Amniotic epithelial cell (primary cell): ENCODE measurements at regions not wholly inside any gene's neighbourhood (a gene's known extent, or its start where the extent isn't known, plus 50 kb on each side); places are given as distances from the start of the nearest gene placed in this dataset.
"Not testable (repeated sequence)": the region's sequence is repeated elsewhere in the genome, so short reads cannot be mapped to it uniquely, and the experiment has no call there.

Experiments
- DNase-seq: peaks from one replicate; pipeline ENCODE4 v3.0.0-alpha.2; 2010; ENCODE audit warnings: low read depth

DNA sequence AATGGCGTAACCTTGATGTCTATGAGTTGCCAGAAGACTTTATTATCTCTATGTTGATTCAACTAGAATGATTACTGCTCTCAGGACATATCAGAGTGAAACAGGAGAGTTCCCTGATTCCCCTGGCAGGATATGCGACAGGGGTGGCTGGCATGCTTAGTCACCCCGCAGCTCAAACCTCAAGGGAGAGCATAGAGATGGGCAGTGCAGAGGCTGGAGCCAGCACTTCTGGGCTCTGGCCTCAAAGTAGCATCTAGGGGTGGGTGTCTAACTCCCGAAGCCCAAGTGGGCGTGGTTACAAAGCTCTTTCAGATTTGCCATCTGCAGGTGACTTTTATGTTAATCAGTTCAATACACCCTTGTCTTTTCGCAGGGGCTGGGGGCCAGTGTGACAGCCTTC is 391.6 kb downstream of the ADCYAP1 start:
- no peak for DNase-seq

DNA sequence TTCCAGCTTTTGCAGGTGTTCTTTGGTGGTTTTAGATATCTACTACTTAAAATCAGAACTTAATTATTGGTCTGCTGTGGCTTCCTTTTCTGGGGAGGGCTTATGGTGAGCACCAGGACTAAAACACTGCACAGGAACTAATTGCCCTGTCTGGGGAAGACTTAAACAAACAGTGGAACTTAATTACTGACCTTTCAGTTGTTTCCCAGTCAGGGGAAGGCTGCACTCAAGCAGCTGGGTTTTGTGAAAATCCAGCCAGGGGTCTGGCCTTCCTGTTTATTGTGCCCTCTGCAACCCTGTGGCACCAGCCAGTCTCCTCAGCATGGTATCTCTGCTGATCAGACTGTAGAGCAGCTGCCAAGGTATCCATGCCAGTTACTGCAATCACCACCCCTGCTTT is 398.2 kb downstream of the ADCYAP1 start:
- DNase-seq = no peak

DNA sequence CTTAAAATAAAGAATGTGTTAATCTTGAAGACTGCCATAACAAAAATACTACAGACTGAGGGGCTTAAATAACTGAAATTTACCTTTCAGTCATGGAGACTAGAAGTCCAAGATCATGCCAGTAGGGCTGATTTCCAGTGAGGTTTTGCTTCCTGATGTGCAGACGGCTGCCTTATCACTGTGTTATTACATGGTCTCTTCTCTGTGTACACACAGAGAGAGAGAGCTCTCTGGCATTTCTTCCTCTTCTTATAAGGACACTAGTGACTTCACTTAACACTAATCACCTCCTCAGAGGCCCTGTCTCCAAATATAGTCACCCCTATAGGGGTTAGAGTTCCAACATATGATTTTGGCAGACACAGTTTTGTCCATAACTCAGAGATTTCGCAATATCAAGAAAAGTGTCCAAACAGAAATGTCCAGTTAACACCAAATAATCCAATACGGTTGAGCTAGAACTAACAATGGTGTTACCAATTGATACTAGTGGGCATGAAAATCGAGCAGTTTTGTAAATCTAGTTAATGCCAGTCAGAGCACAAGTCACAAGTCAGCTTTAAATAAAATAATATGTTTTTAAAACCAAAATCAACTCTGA is 399.8 kb downstream of the ADCYAP1 start:
- DNase-seq = no peak

DNA sequence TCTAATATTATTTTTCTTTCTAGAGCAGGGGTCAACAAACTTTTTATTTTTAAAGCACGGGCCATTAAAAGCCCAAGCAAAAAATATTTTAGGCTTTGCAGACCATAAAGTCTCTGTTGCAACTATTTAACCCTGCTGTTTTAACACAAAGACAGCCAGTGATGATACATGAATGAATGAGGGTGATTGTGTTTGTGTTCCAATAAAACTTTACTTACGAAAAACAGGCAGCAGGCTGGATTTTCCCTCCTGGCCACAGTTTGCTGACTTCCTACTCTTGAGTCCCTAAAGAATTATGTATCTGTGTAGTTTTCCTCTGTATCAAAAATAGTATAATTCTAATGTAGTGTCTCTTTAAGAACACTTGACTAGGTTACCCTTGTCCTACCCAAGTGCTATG is 402.0 kb downstream of the ADCYAP1 start:
- DNase-seq = no peak

DNA sequence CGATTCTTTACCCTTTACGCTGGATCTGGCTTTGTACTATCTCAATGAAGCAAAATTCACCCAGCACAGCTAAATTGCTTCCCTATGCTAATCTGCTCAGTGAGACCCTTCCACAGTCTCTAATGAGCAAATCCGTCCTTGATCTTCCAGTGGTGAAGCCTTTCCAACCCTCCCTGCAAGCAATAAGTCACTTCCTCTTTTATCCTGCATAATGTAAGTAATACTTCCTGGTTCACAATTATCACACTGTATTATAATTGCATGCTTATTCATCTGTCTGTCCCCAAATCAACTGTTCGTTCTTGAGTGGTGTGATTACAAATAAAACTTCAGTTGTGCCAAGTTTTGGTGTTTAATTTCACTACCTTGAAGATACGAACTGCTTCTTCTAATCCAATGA is 404.0 kb downstream of the ADCYAP1 start:
- DNase-seq = no peak

DNA sequence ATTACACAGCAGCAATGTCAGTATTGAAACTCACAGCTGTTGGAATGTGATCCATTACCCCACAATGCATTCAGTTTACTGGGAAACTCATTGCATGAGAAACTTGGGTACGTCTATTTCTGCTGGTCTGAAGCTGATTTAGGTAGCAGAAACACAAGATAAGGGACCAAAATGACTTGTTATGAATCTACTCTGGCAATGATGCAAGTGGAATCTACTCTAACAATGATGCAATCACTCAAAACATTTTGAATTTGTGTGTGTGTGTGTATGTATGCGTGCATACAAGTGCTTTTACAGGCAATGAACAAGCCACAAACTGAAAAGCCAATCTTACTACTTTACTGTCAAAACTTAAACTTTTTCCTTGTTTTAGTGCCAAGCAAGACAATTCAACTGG is 406.7 kb downstream of the ADCYAP1 start:
- no peak for DNase-seq

DNA sequence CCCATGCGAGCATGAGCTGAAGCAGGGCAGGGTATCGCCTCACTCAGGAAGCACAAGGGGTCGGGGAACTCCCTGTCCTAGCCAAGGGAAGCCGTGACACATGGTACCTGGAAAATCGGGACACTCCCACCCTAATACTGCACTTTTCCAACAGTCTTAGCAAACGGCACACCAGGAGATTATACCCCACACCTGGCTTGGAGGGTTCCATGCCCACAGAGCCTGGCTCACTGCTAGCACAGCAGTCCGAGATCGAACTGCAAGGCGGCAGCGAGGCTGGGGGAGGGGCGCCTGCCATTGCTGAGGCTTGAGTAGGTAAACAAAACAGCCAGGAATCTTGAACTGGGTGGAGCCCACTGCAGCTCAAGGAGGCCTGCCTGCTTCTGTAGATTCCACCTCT is 430.7 kb downstream of the ADCYAP1 start:
- not testable (repeated sequence) for DNase-seq

DNA sequence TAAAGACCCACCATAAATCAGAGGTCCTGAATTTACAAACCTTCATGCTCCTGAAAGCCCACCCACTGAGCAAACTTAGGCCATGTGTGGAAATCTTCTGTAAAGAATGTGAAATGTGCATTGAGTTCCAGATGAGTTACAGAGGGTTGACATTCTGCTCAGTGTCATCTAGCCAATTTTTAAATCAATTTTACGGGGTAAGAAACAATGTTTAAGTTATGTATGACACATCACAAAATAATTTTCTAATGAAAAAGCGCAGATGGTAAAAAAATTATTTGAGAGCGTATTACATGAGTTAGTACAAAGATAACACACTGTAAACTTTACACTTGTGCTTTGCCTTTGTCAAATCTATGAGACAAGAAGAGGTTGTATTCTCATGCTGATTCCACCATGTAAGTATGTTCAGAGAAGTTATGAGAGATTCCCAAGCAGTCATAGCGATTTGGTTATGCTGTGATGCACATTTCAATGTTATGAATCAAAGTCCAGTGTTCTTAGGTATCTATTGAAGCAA is 446.3 kb downstream of the ADCYAP1 start:
- DNase-seq = no peak

DNA sequence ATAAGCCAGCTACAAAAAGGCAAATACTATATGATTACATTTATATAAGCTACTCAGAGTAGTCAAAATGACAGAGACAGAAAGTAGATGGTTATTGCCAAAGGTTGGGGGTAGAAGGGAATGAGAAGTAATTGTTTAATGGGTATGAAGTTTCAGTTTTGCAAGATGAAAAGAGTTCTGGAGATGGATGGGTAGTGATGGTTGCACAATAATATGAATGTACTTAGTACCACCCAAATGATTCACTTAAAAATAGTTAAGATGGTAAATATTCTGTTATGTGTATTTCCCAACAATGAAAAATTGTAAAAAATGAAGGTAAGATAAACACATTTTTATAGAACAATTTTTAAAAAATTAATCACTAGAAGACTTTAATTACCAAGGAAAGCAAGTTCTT is 448.4 kb downstream of the ADCYAP1 start:
- DNase-seq = no peak

DNA sequence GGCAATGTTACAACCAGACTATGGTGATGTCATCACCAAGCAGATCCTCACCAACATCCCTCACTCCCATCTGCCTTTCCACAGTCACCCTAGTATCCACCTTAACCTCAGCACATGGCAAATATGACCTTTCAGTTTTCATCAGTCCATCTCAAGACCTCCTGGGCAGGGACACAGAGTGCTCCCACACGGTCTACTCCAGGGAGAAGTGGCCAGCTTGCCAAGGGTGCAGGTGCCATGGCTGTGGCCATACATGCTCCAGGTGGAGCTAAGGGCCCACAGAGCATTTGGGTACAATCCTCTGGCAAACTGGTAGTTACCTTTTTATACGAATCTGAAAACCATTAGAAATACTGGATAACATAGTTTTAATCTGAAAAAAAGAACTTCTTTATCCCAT is 453.1 kb downstream of the ADCYAP1 start:
- DNase-seq = no peak

DNA sequence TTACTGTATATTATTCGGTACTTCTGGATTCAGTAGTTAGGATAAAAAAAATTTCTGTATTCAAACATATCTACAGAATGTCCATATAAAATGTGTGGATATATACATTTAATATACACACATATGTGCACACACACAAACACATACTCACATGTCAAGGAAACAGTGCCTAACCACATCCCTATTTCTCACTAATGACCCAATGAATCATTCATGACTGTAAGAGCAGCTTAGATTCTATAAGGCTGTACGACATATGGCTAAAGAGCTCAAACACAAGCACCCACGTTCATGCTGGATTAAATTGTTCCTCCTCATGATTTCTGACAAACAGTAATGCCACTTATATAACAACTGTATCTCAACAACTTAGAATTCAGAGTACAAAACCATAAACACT is 457.3 kb downstream of the ADCYAP1 start:
- no peak for DNase-seq

DNA sequence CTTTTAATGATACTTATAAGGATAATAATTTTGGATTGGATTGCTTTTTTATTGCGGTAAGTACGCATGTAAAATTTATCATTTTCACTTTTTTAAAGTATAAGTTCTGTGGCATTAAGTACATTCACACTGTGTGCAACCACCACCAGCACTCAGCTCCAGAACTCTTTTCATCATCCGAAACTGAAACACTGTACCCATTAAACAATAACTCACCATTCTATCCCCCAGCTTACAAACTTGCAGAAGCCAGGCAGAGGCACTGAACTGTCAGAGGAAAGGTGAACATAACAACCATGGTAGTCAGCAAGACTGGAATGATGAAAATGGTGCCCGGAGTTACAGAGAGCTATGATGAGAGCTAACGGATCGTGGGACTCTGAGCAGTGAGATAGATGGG is 465.9 kb downstream of the ADCYAP1 start:
- no peak for DNase-seq

DNA sequence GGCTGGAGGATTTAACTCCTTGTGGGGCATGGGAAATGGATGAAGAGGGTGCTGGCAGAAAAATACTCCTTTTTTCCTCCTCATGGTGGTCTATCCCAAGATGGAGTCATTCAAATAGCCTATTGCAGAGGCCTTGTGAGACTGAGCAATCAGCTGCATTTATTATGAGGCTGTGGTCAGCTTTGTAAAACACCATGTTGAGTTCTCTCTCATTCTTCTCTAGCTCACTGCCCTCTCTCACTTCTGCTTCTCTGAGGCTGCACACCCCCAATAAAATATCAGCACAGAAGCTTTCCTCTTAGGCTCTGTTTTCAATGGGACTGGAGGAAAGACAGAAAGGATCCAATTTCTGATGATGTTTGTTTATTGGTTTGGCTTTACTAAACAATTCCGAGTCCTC is 467.1 kb downstream of the ADCYAP1 start:
- DNase-seq = no peak

DNA sequence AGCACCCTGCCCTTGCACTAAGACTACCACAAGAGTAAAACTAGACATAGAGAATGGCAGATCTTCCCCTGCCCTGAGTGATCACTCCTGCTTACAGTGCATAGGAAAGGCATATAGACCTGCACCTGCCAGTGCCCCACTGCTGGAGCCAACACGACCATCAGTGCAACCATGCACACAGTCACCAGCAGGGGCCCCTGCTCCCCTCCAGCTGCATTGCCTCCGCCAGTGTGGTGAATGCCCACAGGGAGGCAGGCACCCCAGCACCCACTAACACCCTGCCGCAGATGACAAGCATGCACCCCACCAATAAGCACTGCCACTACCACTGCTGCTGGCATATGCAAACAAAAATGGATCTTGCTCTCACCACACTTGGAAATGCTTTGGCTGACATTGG is 478.8 kb downstream of the ADCYAP1 start:
- no peak for DNase-seq

DNA sequence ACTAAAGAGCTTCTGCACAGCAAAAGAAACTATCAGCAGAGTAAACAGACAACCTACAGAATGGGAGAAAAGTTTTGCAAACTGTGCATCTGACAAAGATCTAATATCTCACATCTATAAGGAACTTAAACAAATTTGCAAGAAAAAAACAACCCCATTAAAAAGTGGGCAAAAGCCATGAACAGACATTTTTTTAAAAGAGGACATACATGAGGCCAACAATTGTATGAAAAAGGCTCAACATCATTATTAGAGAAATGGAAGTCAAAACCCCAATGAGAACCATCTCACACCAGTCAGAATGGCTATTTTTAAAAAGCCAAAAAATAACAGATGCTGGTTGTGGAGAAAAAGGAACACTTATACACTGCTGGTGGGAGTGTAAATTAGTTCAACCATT is 483.8 kb downstream of the ADCYAP1 start:
- not testable (repeated sequence) for DNase-seq

DNA sequence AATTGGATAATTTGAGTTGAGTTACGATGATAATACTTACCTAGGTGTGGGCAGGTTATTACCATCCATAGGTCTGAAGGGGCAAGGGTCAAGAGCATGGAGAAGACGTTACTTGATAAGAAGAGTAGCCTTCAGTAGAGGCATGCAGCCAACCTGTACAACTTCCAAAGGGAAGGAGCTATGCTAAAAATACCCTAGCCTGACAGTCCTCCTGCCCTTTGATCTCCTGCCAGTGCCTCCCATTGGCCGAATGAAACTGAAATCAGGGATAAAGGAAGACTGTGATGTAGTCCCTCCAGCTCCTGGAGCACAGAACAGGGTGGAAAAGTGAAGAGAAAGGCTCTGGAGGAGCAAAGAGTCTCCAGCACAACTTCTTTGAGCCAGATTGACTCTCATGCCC is 487.4 kb downstream of the ADCYAP1 start:
- no peak for DNase-seq

DNA sequence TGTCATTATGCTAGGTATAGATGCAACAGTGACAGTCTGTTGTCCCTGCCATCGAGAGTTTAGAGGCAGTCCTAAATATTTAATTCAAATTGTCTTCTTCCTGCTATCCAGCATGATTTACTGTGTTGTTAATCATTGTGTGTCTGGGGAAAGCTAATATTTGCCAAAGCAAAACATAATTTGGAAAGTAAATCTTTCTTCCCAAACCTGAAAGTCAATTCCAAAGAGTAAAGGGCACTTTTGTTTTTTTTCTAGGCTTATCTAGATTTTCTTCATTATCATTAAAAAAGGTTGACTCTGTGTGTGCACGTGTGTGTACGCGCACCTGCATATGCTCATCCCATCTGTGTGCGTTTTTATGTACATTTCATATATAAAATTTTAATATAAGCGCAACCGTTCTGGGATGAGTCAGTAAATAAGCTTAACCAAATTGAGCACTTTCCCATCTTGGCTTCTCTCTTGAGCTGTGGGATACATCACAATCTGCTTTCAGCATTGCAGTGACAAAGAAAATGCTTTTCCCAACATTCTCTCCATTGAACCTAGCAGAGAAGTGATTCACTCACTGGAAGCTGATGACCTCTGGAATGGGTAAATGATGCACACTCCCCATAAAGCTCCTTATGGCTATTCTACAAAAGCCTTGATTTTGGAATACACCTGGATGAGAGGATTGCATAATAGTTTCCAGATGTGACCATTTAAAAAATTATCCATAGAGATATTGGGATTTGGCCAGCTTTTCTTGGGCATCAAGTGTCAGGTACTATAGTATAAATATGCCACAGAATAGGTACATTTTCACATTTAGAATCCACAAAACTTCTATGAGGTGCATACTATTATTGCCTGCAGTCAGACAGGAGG is 488.4 kb downstream of the ADCYAP1 start:
- DNase-seq = no peak

DNA sequence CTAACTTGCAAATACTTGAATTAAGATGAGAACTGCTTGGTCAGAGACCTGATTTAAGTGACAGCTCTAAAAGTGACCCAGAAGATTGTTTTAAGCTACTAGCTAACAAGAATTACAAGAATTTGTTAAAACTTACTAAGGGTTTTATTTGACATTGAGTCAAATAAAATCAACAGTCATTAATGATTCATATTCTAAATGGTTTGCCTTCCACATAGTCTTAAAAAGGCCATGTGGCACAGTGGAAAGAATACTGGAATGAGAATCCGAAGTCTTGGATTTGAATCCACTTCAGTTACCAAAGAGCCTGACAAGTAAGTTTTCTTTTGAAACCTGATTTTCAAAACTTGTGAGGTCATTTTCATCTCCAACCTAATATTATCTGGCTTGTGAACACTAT is 489.3 kb downstream of the ADCYAP1 start:
- DNase-seq = no peak

DNA sequence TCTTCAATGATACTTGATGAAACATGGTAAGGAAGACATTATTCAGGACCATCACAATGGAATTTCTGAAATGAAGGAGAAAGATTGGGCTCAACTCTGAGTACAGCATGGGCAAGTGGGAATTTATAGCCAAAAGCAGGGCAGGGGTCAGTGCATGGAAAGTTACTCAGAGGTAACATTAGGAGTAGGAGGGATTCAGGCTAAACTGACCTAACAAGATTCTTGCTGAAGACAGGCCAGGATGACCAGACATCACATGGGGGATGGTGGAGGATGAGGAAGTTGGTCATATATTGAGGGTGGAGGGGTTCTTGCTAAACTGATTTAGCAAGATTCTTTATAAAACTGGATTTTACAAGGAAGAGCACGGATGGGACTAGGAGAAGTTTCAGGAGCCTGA is 489.8 kb downstream of the ADCYAP1 start:
- DNase-seq = no peak

DNA sequence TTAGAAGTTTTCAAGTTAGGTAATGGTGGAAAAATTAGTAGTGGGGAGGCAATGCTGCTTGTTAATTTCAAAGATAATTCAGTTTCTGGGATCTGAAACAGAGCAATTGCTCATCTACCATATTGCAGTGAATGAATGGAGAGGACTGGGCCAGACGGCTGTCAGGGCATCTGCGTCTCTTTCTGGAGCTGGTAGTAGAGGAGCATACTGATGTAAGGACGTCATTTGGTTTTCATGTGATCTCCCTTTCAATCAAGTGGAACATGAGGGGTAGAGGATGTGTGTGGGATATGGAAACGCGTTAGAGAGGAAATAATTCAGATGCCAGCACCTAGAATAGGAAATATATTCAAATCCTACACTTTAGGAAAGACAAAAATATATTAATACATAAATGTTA is 490.3 kb downstream of the ADCYAP1 start:
- no peak for DNase-seq

DNA sequence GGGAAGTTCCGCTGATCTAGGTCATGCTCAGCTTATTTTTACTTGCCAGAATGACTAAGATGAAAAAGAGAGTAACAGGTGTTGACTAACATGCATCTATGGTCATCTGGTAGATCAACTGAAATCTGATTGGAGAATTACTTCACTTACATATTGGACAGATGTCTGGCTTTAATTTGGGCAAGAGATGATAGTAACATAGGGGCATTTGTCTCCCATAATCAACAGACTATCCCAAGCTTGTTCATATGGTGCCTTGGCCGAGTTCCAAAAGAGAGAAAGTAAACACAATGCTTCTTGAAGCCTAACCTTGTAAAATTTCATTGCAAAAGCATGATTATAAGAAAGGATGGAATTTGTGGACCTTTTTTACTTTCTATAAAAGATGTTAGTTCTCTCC is 503.7 kb downstream of the ADCYAP1 start:
- DNase-seq = no peak

DNA sequence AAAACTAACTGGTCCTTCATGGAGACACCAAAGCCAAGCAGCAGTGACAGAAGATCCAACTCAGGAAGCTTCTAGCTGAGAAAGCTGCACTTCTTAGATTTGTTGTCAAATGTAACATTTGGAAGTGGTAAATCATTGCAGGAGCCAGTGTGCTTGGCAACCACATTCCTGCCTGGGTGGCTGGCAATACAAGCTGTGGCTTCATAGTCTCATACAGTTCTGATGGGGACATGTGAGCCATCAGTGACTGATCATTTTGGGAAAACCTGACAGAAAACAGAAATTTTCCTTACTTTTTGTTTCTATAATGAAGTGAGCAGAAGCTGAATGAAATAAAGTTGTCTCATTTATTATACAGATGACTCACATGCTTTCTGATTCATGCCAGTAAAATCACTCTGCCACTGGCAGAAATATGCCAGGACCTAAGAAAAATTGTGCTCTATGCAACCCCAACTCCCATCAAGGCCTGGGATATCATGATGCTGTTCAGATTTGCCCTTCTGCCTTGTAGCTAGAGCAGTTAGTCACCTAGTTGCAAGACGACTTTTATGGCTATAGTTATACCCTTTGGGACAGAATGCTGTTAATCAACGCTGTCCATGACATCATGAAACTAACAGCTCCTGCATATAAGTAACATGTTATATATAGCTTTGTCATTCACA is 508.1 kb downstream of the ADCYAP1 start:
- no peak for DNase-seq

DNA sequence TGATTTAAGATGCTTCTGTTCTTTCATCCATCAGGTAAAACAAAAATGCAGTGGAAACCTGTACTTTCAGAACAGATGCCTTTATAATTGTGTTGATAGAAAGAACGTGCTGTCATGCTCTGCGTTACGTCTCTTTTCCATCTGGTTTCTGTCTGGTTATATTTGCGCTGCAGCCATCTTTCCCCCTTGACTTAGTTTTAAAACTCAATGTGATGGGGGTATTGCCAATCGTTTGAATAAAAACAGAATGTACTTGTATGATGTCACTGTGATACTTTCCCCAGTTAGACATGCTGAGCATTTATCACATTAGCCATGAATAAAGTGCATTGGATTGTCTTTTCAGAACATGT is 508.6 kb downstream of the ADCYAP1 start:
- no peak for DNase-seq
